Gastrocnemius medialis (tissue), 4 donors: ENCODE measurements at regions not wholly inside any gene's neighbourhood (a gene's known extent, or its start where the extent isn't known, plus 50 kb on each side); places are given as distances from the start of the nearest gene placed in this dataset.

Experiments
- POLR2A ChIP-seq, 2 donors: fragments of 450-650 bp; IDR thresholded peaks; one replicate each; pipeline ENCODE4 v1.6.1; 2017; ENCODE audit warnings: antibody characterized with exemption in 2 of 2, mild to moderate bottlenecking in 2 of 2, moderate library complexity in 2 of 2
- TF ChIP-seq, protein P1 (sequence below), 5 experiments: fragments of 450-650 bp in 3 of 5; fragments of 200-600 bp in 2 of 5; sonication (generic) in 2 of 5; IDR thresholded peaks in 4 of 5; conservative IDR thresholded peaks in 1 of 5; 1 replicate in 4 of 5; 2 replicates in 1 of 5; pipeline ENCODE4 v1.5.1; 2016 to 2019; ENCODE audit warnings: antibody characterized with exemption in 5 of 5, mild to moderate bottlenecking in 3 of 5, moderate library complexity in 3 of 5

DNA sequence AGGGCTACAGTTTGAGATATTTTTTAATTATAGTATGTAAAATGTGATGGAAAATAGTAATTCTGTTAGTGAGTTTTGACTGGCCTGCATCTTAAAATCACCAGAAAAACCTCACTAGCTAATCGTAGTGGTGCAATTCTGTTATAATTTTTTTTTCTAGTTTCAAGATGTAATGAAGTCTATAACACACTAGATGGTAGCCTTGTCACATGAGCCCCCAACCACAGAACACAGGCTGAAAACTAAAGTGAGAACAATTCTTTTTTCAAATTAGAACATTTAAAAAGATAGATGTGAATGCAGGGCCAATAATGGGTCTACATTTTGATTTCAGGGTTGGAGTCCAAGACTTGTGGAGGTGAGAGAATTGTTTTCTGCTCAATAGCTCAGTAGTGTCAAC lies 83.3 kb upstream of the KCNH8 start:
- no peak for TF ChIP-seq POLR2A (IDR thresholded peaks at IDR 0.05)
- TF ChIP-seq, protein P1, sequence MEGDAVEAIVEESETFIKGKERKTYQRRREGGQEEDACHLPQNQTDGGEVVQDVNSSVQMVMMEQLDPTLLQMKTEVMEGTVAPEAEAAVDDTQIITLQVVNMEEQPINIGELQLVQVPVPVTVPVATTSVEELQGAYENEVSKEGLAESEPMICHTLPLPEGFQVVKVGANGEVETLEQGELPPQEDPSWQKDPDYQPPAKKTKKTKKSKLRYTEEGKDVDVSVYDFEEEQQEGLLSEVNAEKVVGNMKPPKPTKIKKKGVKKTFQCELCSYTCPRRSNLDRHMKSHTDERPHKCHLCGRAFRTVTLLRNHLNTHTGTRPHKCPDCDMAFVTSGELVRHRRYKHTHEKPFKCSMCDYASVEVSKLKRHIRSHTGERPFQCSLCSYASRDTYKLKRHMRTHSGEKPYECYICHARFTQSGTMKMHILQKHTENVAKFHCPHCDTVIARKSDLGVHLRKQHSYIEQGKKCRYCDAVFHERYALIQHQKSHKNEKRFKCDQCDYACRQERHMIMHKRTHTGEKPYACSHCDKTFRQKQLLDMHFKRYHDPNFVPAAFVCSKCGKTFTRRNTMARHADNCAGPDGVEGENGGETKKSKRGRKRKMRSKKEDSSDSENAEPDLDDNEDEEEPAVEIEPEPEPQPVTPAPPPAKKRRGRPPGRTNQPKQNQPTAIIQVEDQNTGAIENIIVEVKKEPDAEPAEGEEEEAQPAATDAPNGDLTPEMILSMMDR (IDR thresholded peaks at IDR 0.05 in 4 of 5, conservative IDR thresholded peaks at IDR 0.05 in 1 of 5): peak in 3 of 5 experiments; percentile 4 to 16 (median 16)
